H9 (cell line): ENCODE measurements at regions not wholly inside any gene's neighbourhood (a gene's known extent, or its start where the extent isn't known, plus 50 kb on each side); places are given as distances from the start of the nearest gene placed in this dataset.

Experiments used
- DNase-seq: peaks from one replicate; pipeline ENCODE4 v3.0.0-alpha.2; 2017
- H2AFZ ChIP-seq: one replicate; pipeline ENCODE4 v1.6.1; 2013; ENCODE audit warnings: mild to moderate bottlenecking, low read length, control low read depth, moderate library complexity
- H2AK5ac ChIP-seq: 2 replicates; pipeline ENCODE4 v1.6.1; 2013; ENCODE audit warnings: low read length, control low read depth, mixed read lengths; ENCODE audit not compliant: insufficient read length
- H2BK120ac ChIP-seq: one replicate; pipeline ENCODE4 v1.6.1; 2013; ENCODE audit warnings: low read depth, mild to moderate bottlenecking, low read length, control low read depth, inconsistent platforms; ENCODE audit not compliant: poor library complexity, severe bottlenecking
- H2BK12ac ChIP-seq: 2 replicates; pipeline ENCODE4 v1.6.1; 2013; ENCODE audit warnings: low read length, control low read depth, mixed read lengths, low read depth; ENCODE audit not compliant: insufficient read length
- H2BK15ac ChIP-seq: 2 replicates; pipeline ENCODE4 v1.6.1; 2013; ENCODE audit warnings: low read depth, low read length, control low read depth
- H2BK20ac ChIP-seq: one replicate; pipeline ENCODE4 v1.6.1; 2013; ENCODE audit warnings: low read depth, mild to moderate bottlenecking, low read length, control low read depth, inconsistent platforms; ENCODE audit not compliant: poor library complexity, severe bottlenecking
- H2BK5ac ChIP-seq: 2 replicates; pipeline ENCODE4 v1.6.1; 2013; ENCODE audit warnings: low read length, control low read depth, mixed read lengths; ENCODE audit not compliant: insufficient read length
- H3K14ac ChIP-seq: 2 replicates; pipeline ENCODE4 v1.6.1; 2013; ENCODE audit warnings: low read length, control low read depth; ENCODE audit not compliant: insufficient read depth
- H3K18ac ChIP-seq: 2 replicates; pipeline ENCODE4 v1.6.1; 2013; ENCODE audit warnings: low read depth, mild to moderate bottlenecking, mixed read lengths, low read length, control low read depth; ENCODE audit not compliant: insufficient read length
- H3K23ac ChIP-seq: 2 replicates; pipeline ENCODE4 v1.6.1; 2013; ENCODE audit warnings: low read length, control low read depth, mixed read lengths, low read depth; ENCODE audit not compliant: insufficient read length
- H3K23me2 ChIP-seq: 2 replicates; pipeline ENCODE4 v1.6.1; 2013; ENCODE audit warnings: low read depth, mild to moderate bottlenecking, mixed read lengths, low read length, control low read depth; ENCODE audit not compliant: insufficient read length, poor library complexity, severe bottlenecking
- H3K27ac ChIP-seq: 2 replicates; pipeline ENCODE4 v1.5.1; 2013; ENCODE audit warnings: low read length, control low read depth, mixed read lengths, low read depth; ENCODE audit not compliant: insufficient read length
- H3K27me3 ChIP-seq: 2 replicates; pipeline ENCODE4 v1.6.1; 2013; ENCODE audit warnings: low read length, control low read depth, inconsistent platforms; ENCODE audit not compliant: insufficient read depth
- H3K4ac ChIP-seq: 2 replicates; pipeline ENCODE4 v1.6.1; 2013; ENCODE audit warnings: low read depth, mild to moderate bottlenecking, control low read depth, inconsistent platforms, low read length, moderate library complexity
- H3K4me1 ChIP-seq: 2 replicates; pipeline ENCODE4 v1.6.1; 2013; ENCODE audit warnings: low read length, control low read depth, inconsistent platforms; ENCODE audit not compliant: insufficient read depth
- H3K4me2 ChIP-seq: 2 replicates; pipeline ENCODE4 v1.6.1; 2013; ENCODE audit warnings: low read length, control low read depth, mixed read lengths; ENCODE audit not compliant: insufficient read length, insufficient read depth
- H3K56ac ChIP-seq: 2 replicates; pipeline ENCODE4 v1.6.1; 2013; ENCODE audit warnings: low read depth, mild to moderate bottlenecking, mixed read lengths, low read length, control low read depth; ENCODE audit not compliant: insufficient read length
- H3K79me1 ChIP-seq: 2 replicates; pipeline ENCODE4 v1.6.1; 2013; ENCODE audit warnings: low read depth, mild to moderate bottlenecking, moderate library complexity, low read length, control low read depth, inconsistent platforms; ENCODE audit not compliant: insufficient read depth, poor library complexity, severe bottlenecking
- H3K79me2 ChIP-seq: 2 replicates; pipeline ENCODE4 v1.6.1; 2013; ENCODE audit warnings: low read length, control low read depth, inconsistent platforms; ENCODE audit not compliant: insufficient read depth
- H3K9ac ChIP-seq: 2 replicates; pipeline ENCODE4 v1.6.1; 2013; ENCODE audit warnings: low read length, control low read depth, mixed read lengths; ENCODE audit not compliant: insufficient read length; ENCODE audit errors: extremely low read depth
- H3K9me3 ChIP-seq: one replicate; pipeline ENCODE4 v1.6.1; 2013; ENCODE audit warnings: low read depth, low read length, inconsistent platforms; ENCODE audit not compliant: control insufficient read depth
- H3T11ph ChIP-seq: one replicate; pipeline ENCODE4 v1.6.1; 2013; ENCODE audit warnings: mild to moderate bottlenecking, low read length, control low read depth, inconsistent platforms
- H4K20me1 ChIP-seq: one replicate; pipeline ENCODE4 v1.6.1; 2013; ENCODE audit not compliant: control insufficient read depth, insufficient read length, insufficient read depth
- H4K5ac ChIP-seq: 2 replicates; pipeline ENCODE4 v1.6.1; 2013; ENCODE audit warnings: low read depth, mild to moderate bottlenecking, mixed read lengths, low read length, control low read depth; ENCODE audit not compliant: insufficient read length
- H4K8ac ChIP-seq: replicated peaks from 2 replicates; pipeline ENCODE4 v1.6.1; 2013; ENCODE audit warnings: low read length, control low read depth, mixed read lengths, low read depth; ENCODE audit not compliant: insufficient read length
- H4K91ac ChIP-seq: 2 replicates; pipeline ENCODE4 v1.6.1; 2013; ENCODE audit warnings: low read depth, mild to moderate bottlenecking, moderate library complexity, mixed read lengths, low read length, control low read depth; ENCODE audit not compliant: insufficient read length
- H3K27ac Mint-ChIP-seq, 3 experiments: 2 replicates in 2 of 3; 3 replicates in 1 of 3; pipeline ENCODE4 v1.8.0; 2020 to 2021; ENCODE audit warnings: mixed read lengths in 3 of 3, mild to moderate bottlenecking in 1 of 3, moderate library complexity in 1 of 3
- H3K27me3 Mint-ChIP-seq: 2 replicates; pipeline ENCODE4 v1.8.0; 2021; ENCODE audit warnings: low read depth, mild to moderate bottlenecking, moderate library complexity, mixed read lengths
- H3K36me3 Mint-ChIP-seq, 3 experiments: 2 replicates in 2 of 3; 3 replicates in 1 of 3; pipeline ENCODE4 v1.8.0; 2020 to 2021; ENCODE audit warnings: low read depth in 3 of 3, mixed read lengths in 3 of 3; ENCODE audit not compliant: insufficient read depth in 1 of 3
- H3K4me1 Mint-ChIP-seq, 2 experiments: 2 replicates each; pipeline ENCODE4 v1.8.0; 2020; ENCODE audit warnings: mixed read lengths in 2 of 2
- H3K4me3 Mint-ChIP-seq, 2 experiments: 2 replicates in 1 of 2; 3 replicates in 1 of 2; pipeline ENCODE4 v1.8.0; 2020 to 2021; ENCODE audit warnings: mild to moderate bottlenecking in 2 of 2, mixed read lengths in 2 of 2, moderate library complexity in 1 of 2
- H3K9me3 Mint-ChIP-seq, 2 experiments: 2 replicates in 1 of 2; 3 replicates in 1 of 2; pipeline ENCODE4 v1.8.0; 2020; ENCODE audit warnings: mild to moderate bottlenecking in 2 of 2, mixed read lengths in 2 of 2, moderate library complexity in 1 of 2
- WGBS: extraction: QIAGEN DNeasy Blood & Tissue Kit; methylation state at CpG from one replicate; pipeline ENCODE4 v1.1.7; 2013; ENCODE audit warnings: missing lambda C conversion rate, low lambda C conversion rate, mixed read lengths; ENCODE audit not compliant: insufficient read length; ENCODE audit errors: extremely low coverage; 5-methylcytosine and 5-hydroxymethylcytosine counted together
- TF ChIP-seq, protein P1 (sequence below): fragments of 200-600 bp; sonication (generic); conservative IDR thresholded peaks from 3 replicates; pipeline ENCODE4 v1.8.0; 2021; ENCODE audit warnings: antibody characterized with exemption, mild to moderate bottlenecking

DNA sequence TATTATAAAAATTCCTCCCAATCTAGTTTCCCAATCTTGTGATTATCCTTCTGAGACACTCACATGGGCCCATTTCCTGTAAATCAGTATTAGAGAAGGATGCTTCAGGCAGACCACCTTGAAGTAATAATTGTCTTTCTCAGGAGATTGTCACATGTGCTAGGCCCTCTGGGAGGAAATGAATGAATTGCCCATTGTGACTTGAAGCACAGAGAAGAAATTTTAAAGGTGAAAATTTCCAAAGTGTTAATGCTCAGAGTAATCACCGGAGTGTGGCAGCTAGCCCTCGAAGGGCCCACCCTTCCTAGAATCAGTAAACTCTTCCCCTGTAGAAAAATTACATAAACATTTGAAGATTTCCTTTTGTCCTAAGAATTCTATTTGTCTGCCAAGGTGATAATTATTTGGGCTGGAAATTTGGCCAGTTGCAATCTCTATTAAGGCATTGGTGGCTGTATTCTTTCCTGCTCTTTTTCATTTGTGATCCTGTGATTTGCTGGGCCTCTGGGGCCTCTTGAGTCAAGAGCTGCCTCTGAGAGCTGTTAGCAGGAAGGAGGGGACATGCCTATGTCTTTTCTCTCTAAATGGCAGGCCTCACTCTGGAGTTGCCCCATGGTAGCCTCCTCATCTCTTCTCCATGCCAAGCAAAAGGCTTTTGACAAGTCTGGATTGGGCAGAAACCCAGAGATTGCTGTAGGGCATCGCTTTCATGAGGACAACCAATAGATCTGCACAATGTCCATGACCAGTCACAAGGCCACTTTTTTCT, 371.5 kb upstream of the ACTBL2 start:
- H2BK120ac ChIP-seq = no peak overlapping the region
- H4K5ac ChIP-seq = no peak overlapping the region
- no peaks in the 10 kb centered on the region for H3K23me2 ChIP-seq
- no peak overlapping the region for H3K14ac ChIP-seq
- TF ChIP-seq, protein P1, sequence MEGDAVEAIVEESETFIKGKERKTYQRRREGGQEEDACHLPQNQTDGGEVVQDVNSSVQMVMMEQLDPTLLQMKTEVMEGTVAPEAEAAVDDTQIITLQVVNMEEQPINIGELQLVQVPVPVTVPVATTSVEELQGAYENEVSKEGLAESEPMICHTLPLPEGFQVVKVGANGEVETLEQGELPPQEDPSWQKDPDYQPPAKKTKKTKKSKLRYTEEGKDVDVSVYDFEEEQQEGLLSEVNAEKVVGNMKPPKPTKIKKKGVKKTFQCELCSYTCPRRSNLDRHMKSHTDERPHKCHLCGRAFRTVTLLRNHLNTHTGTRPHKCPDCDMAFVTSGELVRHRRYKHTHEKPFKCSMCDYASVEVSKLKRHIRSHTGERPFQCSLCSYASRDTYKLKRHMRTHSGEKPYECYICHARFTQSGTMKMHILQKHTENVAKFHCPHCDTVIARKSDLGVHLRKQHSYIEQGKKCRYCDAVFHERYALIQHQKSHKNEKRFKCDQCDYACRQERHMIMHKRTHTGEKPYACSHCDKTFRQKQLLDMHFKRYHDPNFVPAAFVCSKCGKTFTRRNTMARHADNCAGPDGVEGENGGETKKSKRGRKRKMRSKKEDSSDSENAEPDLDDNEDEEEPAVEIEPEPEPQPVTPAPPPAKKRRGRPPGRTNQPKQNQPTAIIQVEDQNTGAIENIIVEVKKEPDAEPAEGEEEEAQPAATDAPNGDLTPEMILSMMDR = no peak
- no peak overlapping the region for H2BK15ac ChIP-seq
- no peak overlapping the region for H3K4ac ChIP-seq
- H3K18ac ChIP-seq = no peak overlapping the region
- no peaks in the 10 kb centered on the region for H3K4me1 ChIP-seq
- no CpG with 5 or more reads among the region's 3 CpGs for WGBS
- DNase-seq = no peak
- no peak overlapping the region for H3K4me2 ChIP-seq
- no peaks in the 10 kb centered on the region for H3K27me3 ChIP-seq
- H3K79me2 ChIP-seq = no peaks in the 10 kb centered on the region
- no peak overlapping the region for H3K27ac ChIP-seq
- H2AFZ ChIP-seq = no peak overlapping the region
- H3K23ac ChIP-seq = no peak overlapping the region
- H2BK5ac ChIP-seq = no peak overlapping the region
- no peak overlapping the region for H2BK12ac ChIP-seq
- H3T11ph ChIP-seq = no peak overlapping the region
- H3K56ac ChIP-seq = no peak overlapping the region
- H3K9me3 Mint-ChIP-seq = no peaks in the 10 kb centered on the region
- no peak overlapping the region for H3K4me3 Mint-ChIP-seq
- no peak overlapping the region for H3K9ac ChIP-seq
- no peak overlapping the region for H2BK20ac ChIP-seq
- H3K79me1 ChIP-seq = no peaks in the 10 kb centered on the region
- no peaks in the 10 kb centered on the region for H4K20me1 ChIP-seq
- H2AK5ac ChIP-seq = no peak overlapping the region
- no peak overlapping the region for H4K8ac ChIP-seq
- H3K4me1 Mint-ChIP-seq = no peaks in the 10 kb centered on the region
- no peaks in the 10 kb centered on the region for H3K36me3 Mint-ChIP-seq
- H3K27me3 Mint-ChIP-seq = no peaks in the 10 kb centered on the region
- no peak overlapping the region for H3K27ac Mint-ChIP-seq
- no peaks in the 10 kb centered on the region for H3K9me3 ChIP-seq
- H4K91ac ChIP-seq = no peak overlapping the region
